ENCODE measurements at regions not wholly inside any gene's neighbourhood (a gene's known extent, or its start where the extent isn't known, plus 50 kb on each side); places are given as distances from the start of the nearest gene placed in this dataset.
"Not testable (repeated sequence)": the region's sequence is repeated elsewhere in the genome, so short reads cannot be mapped to it uniquely, and the experiment has no call there.

DNA sequence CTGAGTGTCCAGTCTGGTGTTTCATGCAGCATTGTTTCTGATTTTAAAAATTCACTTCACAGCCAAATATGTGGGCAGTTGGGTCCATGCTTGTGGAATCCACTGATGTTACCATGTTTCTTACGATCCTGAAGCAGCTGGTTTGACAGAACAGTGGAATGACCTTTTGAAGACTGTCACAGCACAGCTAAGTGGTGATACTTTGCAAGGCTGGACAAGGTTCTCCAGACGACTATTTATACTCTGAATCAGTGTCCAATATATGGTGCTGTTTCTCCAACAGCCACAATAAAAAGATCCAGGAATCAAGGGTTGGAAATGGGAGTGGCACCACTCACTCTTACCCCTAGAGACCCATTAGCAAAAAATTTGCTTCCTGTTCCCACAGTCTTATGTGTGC is 577.4 kb upstream of the RAB6C start:
- DNase-seq (ENCODE audit: extremely low read depth in 1 of 2, low read depth in 1 of 2) = no peak

DNA sequence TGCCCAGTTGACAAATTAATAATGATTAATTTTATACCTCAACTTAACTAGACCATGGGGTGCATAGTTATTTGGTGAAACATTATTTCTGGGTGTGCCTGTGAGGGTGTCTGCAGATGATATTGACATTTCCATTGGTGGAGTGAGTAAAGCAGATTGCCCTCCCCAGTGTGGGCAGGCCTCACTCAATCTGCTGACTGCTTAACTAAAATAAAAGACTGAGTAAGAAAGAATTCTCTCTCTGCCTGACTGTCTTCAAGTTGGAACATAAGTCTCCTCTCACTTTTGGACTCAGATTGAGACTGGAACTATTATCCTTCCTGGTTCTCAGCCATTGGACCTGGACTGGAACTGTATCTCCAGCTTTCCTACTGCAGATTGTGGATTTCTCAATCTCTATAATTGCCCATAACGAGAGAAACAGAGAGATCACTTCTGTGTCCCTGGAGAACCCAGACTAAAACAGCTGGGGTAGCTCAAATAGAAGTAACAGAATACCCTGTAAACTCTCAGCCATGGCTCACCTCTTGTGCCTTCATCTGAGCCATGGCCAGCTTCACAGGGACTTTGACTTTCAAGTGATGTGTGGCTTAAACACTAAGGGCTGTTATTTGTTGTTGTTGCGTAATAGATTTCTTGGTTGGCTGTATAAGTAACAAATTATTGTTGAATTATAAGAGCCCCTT is 575.3 kb upstream of the RAB6C start:
- DNase-seq (ENCODE audit: extremely low read depth in 1 of 2, low read depth in 1 of 2) = no peak

DNA sequence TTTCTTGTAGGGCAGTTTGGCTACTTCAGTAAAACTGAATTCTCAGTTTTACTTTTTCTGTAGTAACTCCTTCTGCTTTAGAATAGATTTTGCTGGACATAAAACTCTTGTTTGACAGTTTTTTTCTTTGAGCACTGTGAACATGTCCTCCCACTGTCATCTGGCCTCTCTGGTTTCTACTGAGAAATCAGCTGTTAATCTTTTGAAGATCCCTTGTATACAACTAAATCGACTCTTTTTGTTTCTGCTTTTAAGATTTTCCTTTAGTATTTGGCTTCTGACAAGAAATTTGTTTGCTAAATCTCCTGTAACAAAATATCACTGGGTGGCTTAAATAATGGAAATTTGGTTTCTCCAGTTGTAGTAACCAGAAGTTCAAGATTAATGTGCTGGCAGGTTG is 570.9 kb upstream of the RAB6C start:
- no peak for DNase-seq (ENCODE audit: extremely low read depth in 1 of 2, low read depth in 1 of 2)

DNA sequence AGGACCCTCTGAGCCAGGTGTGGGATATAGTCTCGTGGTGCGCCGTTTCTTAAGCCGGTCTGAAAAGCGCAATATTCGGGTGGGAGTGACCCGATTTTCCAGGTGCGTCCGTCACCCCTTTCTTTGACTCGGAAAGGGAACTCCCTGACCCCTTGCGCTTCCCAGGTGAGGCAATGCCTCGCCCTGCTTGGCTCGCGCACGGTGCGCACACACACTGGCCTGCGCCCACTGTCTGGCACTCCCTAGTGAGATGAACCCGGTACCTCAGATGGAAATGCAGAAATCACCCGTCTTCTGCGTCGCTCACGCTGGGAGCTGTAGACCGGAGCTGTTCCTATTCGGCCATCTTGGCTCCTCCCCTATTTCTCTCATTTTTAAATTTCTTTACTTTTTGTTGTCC is 562.4 kb upstream of the RAB6C start:
- DNase-seq (ENCODE audit: extremely low read depth in 1 of 2, low read depth in 1 of 2) = not testable (repeated sequence)

DNA sequence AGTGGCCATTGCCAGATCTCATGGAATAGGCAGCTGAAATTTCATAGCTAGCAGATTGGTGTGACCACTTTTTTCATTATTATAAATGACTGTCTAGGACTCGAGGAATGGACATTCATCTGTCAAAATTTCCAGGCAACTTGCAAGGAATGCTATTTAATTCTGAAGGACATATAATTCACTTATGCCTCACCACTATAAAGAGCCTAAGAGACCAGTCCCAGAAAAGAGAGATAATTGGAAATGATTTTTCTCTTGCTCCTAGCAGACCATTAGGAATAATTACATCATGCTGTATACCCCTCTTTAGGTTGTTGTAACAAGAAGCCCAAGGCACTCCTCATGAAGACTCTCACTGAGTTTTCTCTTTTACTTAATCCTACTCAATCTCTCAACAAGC is 557.4 kb upstream of the RAB6C start:
- DNase-seq (ENCODE audit: extremely low read depth in 1 of 2, low read depth in 1 of 2) = no peak

DNA sequence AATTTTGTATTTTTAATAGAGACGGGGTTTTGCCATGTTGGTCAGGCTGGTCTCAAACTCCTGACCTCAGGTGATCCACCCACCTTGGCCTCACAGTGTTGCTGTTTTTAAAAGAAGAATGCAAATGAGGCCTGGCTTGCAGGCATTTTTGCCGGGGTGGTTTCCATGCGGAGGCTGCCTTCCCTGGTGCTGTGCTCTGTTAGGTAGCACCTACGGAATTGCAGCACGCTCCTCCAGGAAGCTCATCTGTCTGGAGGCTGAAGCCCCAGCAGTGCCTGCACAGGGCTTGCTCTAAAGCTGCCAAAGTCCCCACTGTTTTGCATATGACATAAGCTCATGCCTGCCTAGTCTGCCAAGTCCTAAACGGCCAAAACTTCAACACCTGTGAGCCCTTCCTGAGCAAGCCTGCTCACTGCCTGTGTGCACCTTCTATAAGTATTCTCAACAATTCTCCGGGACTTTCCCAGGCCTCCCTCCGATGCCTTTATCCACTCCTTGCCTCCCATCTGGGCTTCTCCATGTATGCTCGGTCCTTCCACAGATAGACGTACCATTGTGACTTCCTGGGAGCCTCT is 551.3 kb upstream of the RAB6C start:
- no peak for DNase-seq (ENCODE audit: extremely low read depth in 1 of 2, low read depth in 1 of 2)

DNA sequence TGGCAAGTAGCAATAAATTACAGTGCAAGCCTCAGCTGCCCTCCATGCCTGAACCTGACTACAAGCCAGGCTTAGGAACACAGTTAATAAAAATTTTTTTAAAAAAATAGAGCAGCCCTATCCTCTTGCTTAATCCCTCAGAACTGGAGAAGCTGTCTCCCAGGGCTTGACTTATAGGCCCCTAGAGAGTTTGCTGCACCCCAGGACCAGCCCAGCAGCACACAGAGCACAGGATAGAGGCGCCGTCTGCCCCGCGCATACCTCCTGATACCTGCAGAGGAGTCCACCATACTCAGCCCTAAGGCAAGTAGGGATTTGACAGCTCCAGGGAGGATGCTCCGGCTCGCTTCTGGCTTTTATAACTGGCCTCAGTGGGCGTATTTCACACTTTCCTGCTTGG is 548.6 kb upstream of the RAB6C start:
- DNase-seq (ENCODE audit: extremely low read depth in 1 of 2, low read depth in 1 of 2) = no peak

DNA sequence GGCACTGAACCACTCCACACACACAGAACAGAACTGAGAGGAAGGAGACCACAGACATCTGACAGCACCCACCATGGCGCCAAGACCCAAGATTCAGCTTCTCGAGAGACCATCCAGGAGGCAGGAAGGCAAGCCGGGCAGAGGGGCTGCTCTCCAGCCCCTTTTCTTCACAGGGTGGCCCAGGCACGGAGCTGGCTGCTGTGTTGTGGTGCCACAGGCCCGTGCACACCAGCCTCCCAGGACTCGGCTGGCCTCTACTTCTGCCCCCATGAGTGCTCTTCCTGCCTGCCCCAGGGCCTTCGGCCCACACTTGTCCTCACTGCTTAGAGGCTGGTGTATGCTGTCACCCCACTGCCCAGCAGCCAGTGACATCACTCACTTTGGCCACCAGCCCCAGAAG is 547.6 kb upstream of the RAB6C start:
- DNase-seq (ENCODE audit: extremely low read depth in 1 of 2, low read depth in 1 of 2) = no peak

DNA sequence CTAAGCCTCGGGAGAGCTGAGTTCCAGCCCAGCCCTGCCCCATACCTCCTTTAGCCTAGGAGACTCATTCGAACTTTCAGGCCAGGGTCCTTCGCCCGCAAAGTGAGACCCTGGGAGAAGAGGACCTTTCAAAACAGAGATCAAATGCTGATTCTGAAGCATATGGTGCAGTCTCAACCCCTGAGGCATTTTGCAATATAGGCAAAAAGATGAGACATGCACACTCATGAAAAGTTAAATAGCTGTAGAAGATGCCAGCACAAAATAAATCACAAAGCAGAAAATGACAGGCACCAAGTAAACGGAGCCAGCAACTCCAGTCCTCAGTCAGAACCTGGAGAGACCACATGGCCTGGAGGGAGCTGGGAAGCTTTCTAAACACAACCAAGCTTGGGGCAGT is 542.7 kb upstream of the RAB6C start:
- no peak for DNase-seq (ENCODE audit: extremely low read depth in 1 of 2, low read depth in 1 of 2)

DNA sequence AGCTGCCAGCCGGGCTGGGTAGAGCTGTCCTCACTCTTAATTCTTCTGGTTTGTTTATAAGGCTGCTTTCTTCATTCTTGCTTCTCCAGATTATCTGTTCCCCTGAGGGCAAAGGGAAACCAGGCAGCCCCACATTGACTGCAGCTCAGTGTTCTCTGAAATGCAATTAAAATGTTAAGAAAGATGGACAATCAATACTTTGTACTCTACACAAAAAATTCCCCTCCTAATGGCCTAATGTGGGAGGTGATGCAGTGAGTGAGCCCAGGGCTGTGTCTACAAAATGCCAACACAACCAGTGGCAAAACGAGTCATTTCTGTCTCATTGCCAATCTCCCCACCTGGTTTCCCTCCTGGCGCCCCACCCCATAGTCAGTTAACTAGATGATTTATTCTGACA is 541.7 kb upstream of the RAB6C start:
- no peak for DNase-seq (ENCODE audit: extremely low read depth in 1 of 2, low read depth in 1 of 2)

DNA sequence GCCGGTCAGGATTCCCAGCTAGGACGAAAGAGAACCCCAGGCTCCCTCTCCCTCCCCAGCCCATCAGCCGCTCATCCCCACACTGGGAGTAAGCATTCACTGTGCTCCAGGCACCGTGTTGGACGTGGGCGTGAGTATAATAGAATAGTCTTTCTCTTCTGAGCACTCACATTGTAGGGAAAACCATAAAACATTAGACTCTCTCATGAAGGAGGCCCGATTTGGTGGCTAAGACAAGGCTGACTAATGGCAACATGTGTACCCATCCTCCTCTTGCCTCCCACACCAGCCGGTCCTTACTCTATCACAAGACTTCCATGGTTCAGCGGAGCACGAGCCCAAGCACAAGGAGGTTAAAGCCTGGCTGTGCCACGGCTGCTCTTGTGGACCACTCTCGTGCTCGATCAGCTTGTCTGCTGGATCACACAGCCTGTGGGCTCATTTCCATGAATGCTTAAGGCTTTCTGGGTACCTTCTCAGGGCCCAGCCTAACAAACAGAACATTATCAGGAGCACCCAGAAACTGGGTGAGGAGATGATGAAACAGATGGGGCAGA is 540.9 kb upstream of the RAB6C start:
- DNase-seq (ENCODE audit: extremely low read depth in 1 of 2, low read depth in 1 of 2) = no peak

DNA sequence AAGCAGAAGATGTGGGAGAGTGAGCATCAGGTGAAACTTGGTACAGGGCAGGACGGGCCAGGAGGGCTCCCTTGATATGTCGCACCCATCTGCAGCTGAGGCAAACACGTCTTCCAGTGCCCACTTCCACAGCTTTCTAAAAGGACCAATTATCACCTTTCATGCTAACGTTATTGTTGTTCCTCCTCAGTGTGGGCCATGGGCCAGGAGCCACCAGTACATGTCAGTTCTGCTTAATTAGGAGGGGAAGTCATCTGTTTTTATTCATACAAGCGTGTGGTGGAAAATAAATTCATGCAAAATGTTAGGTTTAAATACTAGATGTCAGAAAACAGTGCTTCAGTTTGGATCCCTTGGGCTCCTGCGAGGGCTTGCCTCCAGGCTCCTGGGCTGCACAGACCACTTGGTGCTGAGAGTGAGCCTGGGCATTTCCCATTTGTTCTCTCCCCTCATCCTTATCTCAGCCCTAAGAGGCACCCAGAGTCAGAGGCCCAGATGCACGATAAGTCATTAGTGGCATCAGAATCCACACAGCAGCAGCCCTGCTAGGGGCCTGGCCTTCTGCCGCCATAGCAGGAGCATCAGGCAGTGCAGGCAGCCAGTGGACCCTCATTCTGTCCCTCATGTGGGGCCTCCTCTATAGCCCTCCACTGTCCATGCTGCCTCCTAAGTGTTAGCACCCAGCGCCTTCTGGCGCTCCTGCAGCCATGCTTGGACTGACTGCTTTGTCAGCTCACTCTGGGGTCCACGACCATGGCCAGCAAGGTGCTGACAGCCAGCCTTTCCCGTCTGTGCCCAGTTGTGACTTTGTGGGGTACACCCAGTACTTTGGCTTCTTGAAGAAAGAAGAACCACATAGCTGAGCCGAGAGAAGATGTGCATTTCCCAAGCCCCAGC is 539.8 kb upstream of the RAB6C start:
- no peak for DNase-seq (ENCODE audit: extremely low read depth in 1 of 2, low read depth in 1 of 2)

DNA sequence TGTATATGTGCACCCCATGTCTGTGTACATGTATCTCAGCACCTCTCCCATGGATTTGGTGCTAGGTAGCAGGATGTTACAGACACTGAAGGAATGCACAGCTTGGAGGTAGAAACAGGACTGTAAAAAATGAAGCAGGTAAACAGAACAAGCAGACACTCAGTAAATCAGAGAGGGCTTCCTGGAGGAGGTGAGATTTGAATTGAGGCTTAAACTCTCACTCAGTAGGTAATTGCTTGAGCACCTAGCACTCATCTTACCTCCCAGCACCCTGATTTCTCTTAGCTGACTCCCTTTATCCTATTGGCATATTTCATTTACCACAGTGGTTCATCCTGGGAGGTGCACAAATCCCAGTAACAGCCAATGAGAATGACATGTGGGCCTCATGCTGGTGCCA is 537.9 kb upstream of the RAB6C start:
- DNase-seq (ENCODE audit: extremely low read depth in 1 of 2, low read depth in 1 of 2) = no peak

DNA sequence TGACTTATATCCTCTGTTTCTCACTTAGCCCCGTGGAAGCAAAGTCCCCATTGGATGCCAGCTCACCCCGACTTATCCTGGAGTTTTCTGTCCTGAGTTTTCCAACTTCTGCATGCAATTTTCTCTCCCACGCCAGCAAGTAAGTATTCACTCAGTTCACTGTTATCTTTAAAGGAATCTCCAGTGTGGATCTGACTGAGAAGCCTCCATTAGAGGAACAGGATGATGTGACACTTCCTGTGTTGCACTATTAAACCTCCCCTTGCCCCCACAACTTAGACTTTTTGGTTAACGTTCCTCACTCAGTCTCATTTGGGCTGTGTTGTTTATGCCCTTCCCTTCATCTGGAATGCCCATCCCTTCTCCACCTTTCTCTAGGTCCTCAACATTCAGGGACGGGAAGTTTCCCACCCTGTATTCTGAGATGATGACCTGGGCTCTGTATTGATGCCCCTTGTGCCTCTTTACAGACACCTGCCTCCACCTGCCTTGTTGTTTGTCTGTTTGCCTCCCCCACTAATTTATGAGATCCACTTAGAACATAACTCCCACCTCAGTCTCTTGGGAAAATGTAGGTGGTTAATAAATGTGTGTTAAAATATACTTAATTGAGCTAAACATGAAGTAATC is 536.1 kb upstream of the RAB6C start:
- no peak for DNase-seq (ENCODE audit: extremely low read depth in 1 of 2, low read depth in 1 of 2)

DNA sequence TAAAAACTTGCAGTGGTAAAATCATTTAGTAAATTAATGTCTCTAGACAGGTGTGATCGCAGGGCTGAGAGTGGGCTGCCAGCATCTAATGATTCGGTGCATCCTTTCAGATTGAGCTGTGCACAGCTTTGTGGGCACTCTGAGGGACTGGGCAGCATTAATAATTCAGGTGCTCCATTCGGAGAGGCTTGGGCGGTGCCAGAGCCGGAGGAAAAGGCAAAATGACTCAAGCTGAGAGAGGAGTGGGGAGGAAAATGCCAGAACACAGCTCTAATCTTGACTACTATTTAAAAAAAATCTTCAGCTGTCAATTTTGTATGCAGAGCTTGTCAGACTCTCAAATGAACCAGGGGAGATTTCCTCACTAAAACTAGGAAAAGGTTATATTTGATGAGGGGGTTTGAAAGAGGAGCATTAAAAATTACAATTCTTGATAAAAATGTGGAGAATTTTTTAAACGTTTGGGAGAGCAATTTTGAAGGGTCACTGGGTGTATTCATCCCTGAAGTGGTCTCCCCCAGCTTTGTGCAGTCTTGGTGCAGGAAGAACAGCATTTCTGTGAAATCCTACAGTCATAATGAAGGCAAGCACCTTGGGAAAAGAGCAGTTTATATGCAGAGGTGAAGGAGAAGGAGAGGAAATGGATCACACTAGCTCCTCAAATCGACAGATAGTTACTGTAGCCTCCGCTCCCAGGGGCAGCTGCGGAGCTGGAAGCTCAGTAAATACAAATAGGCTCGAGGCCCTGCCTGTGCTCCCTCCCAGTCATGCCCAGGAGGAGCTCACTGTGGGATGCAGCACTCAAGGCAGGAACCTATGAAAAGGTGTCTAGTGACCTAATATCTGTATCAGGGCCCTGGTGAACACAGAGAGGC is 535.4 kb upstream of the RAB6C start:
- no peak for DNase-seq (ENCODE audit: extremely low read depth in 1 of 2, low read depth in 1 of 2)

DNA sequence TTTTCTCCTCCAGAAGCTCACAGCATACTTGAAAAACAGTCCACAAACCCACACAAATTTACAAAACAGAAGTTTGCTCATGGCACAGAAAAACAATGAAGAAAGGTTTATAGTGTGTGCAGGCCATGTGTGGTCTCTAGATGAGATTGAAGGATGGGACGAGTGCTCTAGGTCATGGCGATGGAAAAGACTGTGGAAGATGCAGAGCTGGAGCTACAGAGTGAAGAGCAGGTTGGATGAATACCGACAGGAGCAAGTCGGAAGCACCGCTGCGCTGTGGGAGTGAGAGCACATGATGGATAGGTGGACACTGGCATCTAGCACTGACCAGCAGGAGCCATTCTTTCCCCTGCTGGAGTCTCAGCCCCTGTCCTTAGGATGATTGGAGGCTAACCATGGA is 534.7 kb upstream of the RAB6C start:
- no peak for DNase-seq (ENCODE audit: extremely low read depth in 1 of 2, low read depth in 1 of 2)

DNA sequence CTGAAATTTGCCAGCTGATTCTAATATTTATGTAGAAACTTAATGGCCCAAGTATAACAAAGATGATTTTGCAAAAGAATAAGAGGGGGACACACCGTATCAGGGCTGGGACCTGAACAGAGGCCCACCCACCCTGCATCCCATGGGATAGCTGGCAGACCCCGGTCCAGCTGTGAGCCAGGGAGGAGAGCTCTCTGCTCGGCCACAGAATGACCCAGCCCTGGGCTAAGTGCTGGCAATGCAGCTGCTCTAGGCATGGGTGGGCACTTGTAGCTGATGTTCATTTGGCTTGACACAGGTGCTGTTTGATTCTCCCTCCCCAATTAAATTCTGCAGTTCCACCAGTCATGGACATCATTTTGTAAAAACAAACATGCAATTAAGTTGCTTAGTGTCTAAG is 522.8 kb upstream of the RAB6C start:
- DNase-seq (ENCODE audit: extremely low read depth in 1 of 2, low read depth in 1 of 2) = no peak

DNA sequence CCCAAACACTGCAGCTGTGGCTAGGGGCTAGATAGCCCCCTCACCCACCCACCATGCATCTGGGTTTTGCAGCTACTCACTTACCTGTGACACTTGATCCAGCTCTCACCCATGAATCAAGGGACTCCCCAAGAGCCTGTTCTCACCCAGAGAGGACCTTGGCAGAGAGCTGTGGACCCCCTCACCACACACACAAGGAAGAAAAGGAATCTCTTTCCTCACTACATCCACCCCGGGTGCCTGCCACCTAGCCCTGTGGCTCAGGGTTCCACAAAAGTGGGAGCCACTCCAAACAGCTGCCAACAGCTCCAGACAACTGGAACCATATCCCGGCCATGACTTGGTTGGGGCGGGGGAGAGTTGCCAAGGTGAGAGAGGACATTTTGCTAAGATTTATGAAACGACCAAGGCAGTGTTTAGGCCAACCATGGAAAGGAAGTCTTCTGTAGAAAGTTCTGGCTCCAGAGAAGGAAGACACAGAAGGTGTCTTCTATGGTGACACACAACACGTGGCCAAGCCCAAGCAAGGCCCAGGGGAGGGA is 522.1 kb upstream of the RAB6C start:
- DNase-seq (ENCODE audit: extremely low read depth in 1 of 2, low read depth in 1 of 2) = no peak

DNA sequence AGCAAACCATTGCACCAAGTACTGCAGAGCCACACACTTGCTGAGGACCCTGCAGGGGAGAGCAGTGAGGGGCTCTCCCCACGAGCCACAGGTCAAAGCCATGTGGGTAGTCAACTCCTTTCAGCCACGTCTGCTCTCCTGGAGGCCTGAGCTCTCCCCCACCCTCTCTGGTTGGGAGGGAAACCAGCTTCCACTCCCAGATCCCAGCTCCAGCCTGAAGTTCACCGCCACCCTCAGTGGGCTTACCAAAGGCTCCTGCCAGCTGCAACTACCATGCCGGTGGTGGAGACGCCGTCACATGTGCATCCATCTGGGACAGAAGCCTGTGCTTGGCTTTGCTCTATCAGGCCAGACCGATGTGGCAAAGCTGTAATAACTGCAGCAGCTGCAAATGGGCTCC is 521.5 kb upstream of the RAB6C start:
- DNase-seq (ENCODE audit: extremely low read depth in 1 of 2, low read depth in 1 of 2) = no peak

DNA sequence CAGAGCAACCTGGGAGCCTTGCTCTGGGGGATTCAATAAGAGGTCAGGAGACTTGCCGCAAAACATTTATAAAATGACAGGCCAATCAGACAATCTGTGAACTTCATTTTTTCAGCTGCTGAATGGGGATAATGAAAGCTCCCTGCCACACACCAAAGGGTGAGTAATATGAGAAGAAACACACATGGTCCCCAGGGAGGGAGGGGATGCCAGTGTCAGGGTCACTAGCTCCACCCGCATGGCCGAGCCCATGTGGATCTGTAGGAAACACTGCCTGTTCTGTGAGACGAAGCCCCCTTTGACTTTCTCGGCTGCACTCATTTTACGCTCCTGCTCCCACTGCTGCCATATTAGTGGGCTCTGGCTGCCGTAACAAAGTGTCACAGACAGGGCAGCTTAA is 521.0 kb upstream of the RAB6C start:
- DNase-seq (ENCODE audit: extremely low read depth in 1 of 2, low read depth in 1 of 2) = no peak

Data from stimulated activated CD8-positive, alpha-beta memory T cell treated with anti-CD3 and anti-CD28 coated beads, Interleukin-7, amount 100 ng/mL, for 48 hours (primary cell).